ENCODE measurements at regions not wholly inside any gene's neighbourhood (a gene's known extent, or its start where the extent isn't known, plus 50 kb on each side); places are given as distances from the start of the nearest gene placed in this dataset.

DNA sequence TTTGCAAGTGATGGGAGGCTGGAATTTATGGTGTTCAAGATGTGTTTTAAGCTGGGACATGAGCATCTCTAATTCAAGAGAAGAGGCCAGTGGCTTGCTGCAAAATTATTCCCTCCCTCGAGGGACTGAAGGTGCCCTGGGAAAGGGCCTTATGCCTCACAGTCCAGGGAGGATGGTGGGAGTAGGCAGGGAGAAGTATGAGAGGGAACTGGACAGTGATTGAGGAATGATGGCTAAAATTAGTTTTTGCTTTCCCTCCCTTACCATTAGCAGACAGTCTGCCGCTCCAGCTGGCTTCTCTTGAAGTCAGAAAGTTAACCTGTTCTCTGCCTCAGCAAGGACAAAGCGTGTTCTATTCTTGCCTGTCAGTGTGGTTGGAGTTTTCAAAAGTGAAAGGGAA is 139.8 kb upstream of the SEMA6D start:
- DNase-seq (ENCODE audit: low read depth), result no peak
- no peak for TF ChIP-seq CTCF (conservative IDR thresholded peaks at IDR 0.05; ENCODE audit: low read length)
- H3K4me3 ChIP-seq (ENCODE audit: low read length), result no peak overlapping the region

DNA sequence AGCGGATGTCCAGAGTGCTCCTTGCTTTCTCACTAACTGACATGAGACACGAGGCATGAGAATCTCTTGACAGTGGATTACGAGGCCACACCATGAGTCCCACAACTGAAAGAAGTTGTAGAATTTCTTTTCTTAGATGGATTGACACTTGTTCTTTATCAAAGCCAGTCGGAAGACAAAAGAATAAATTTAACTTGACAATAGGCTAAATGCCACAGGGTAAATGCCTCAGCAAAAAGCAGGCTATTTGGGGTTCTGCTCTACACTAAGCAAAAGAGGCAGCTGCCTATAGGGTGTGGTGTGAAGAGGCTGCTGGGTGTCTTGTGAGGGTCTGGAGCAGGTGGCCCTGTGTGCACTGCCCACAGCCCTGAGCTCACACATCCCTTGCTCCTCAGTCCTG is 135.1 kb upstream of the SEMA6D start:
- DNase-seq (ENCODE audit: low read depth), result no peak
- H3K4me3 ChIP-seq (ENCODE audit: low read length), result no peak overlapping the region
- no peak for TF ChIP-seq CTCF (conservative IDR thresholded peaks at IDR 0.05; ENCODE audit: low read length)

- no peak overlapping the region for H3K4me3 ChIP-seq (ENCODE audit: low read length)
- DNase-seq (ENCODE audit: low read depth), result no peak
- no peak for TF ChIP-seq CTCF (conservative IDR thresholded peaks at IDR 0.05; ENCODE audit: low read length)
Observed at GRCh38 chr15:47584316-47584715, 133.0 kb upstream of the SEMA6D start.

GRCh38 chr15:47586653-47587224 is 130.6 kb upstream of the SEMA6D start:
- DNase-seq (ENCODE audit: low read depth), result peak; percentile 1
- no peak for TF ChIP-seq CTCF (conservative IDR thresholded peaks at IDR 0.05; ENCODE audit: low read length)
- no peak overlapping the region for H3K4me3 ChIP-seq (ENCODE audit: low read length)

GRCh38 chr15:47587940-47588802 is 129.1 kb upstream of the SEMA6D start:
- TF ChIP-seq CTCF (conservative IDR thresholded peaks at IDR 0.05; ENCODE audit: low read length), result no peak
- H3K4me3 ChIP-seq (ENCODE audit: low read length), result no peak overlapping the region
- DNase-seq (ENCODE audit: low read depth), result peak; percentile 1

GRCh38 chr15:47588958-47589357 is 128.3 kb upstream of the SEMA6D start:
- TF ChIP-seq CTCF (conservative IDR thresholded peaks at IDR 0.05; ENCODE audit: low read length), result no peak
- H3K4me3 ChIP-seq (ENCODE audit: low read length), result no peak overlapping the region
- DNase-seq (ENCODE audit: low read depth), result no peak

- no peak for DNase-seq (ENCODE audit: low read depth)
- no peak overlapping the region for H3K4me3 ChIP-seq (ENCODE audit: low read length)
- no peak for TF ChIP-seq CTCF (conservative IDR thresholded peaks at IDR 0.05; ENCODE audit: low read length)
Observed at GRCh38 chr15:47598996-47599395, 118.3 kb upstream of the SEMA6D start.
